ENCODE measurements at regions not wholly inside any gene's neighbourhood (a gene's known extent, or its start where the extent isn't known, plus 50 kb on each side); places are given as distances from the start of the nearest gene placed in this dataset.

- Histone ChIP-seq H3K9me3 (ENCODE audit: insufficient read depth, low read length, severe bottlenecking) (no peaks in the 10 kb centered on the region), H3K9ac (ENCODE audit: low read depth, low read length) (no peak overlapping the region), H3K27ac (ENCODE audit: low read length) (no peak overlapping the region), H3K4me3 (ENCODE audit: low read depth in 1 of 2, low read length in 2 of 2) (no peak overlapping the region), H3K79me2 (ENCODE audit: insufficient read depth, low read length) (no peaks in the 10 kb centered on the region), H2AFZ (ENCODE audit: low read depth, low read length) (no peak overlapping the region), H4K20me1 (ENCODE audit: insufficient read depth, low read length) (no peaks in the 10 kb centered on the region), H3K4me2 (ENCODE audit: insufficient read depth, low read length) (no peak overlapping the region), H3K27me3 (ENCODE audit: insufficient read depth, low read length, poor library complexity) (no peaks in the 10 kb centered on the region), H3K4me1 (ENCODE audit: insufficient read depth, low read length) (no peaks in the 10 kb centered on the region), H3K36me3 (ENCODE audit: insufficient read depth, low read length) (no peaks in the 10 kb centered on the region)
- TF ChIP-seq EZH2 (IDR thresholded peaks at IDR 0.05; ENCODE audit: borderline replicate concordance, low read depth, low read length, severe bottlenecking): no peak
- no peak for TF ChIP-seq CTCF (IDR thresholded peaks at IDR 0.05; ENCODE audit: borderline replicate concordance, extremely low read depth, low read length, poor library complexity, severe bottlenecking)
- DNase-seq: no peak
- ATAC-seq (ENCODE audit: insufficient read depth, low read depth): no peak
Measured at GRCh38 chr16:13439766-13440165, 480.2 kb upstream of the ERCC4 start.

- no peak for ATAC-seq (ENCODE audit: insufficient read depth, low read depth)
- no peaks in the 10 kb centered on the region for H3K9me3 ChIP-seq (ENCODE audit: insufficient read depth, low read length, severe bottlenecking)
- H2AFZ ChIP-seq (ENCODE audit: low read depth, low read length): no peak overlapping the region
- no peaks in the 10 kb centered on the region for H3K36me3 ChIP-seq (ENCODE audit: insufficient read depth, low read length)
- H3K79me2 ChIP-seq (ENCODE audit: insufficient read depth, low read length): no peaks in the 10 kb centered on the region
- DNase-seq: no peak
- H3K27ac ChIP-seq (ENCODE audit: low read length): no peak overlapping the region
- H3K27me3 ChIP-seq (ENCODE audit: insufficient read depth, low read length, poor library complexity): no peaks in the 10 kb centered on the region
- no peak for TF ChIP-seq EZH2 (IDR thresholded peaks at IDR 0.05; ENCODE audit: borderline replicate concordance, low read depth, low read length, severe bottlenecking)
- no peaks in the 10 kb centered on the region for H3K4me1 ChIP-seq (ENCODE audit: insufficient read depth, low read length)
- H3K4me3 ChIP-seq (ENCODE audit: low read depth in 1 of 2, low read length in 2 of 2): no peak overlapping the region
- H3K9ac ChIP-seq (ENCODE audit: low read depth, low read length): no peak overlapping the region
- H4K20me1 ChIP-seq (ENCODE audit: insufficient read depth, low read length): no peaks in the 10 kb centered on the region
- H3K4me2 ChIP-seq (ENCODE audit: insufficient read depth, low read length): no peak overlapping the region
Measured at GRCh38 chr16:13441675-13442074, 478.3 kb upstream of the ERCC4 start.

GRCh38 chr16:13448346-13448745, 471.6 kb upstream of the ERCC4 start:
- DNase-seq: no peak
- Histone ChIP-seq H3K79me2 (ENCODE audit: insufficient read depth, low read length) (no peaks in the 10 kb centered on the region), H3K4me3 (ENCODE audit: low read depth in 1 of 2, low read length in 2 of 2) (no peak overlapping the region), H3K36me3 (ENCODE audit: insufficient read depth, low read length) (no peaks in the 10 kb centered on the region), H3K9me3 (ENCODE audit: insufficient read depth, low read length, severe bottlenecking) (no peaks in the 10 kb centered on the region), H3K9ac (ENCODE audit: low read depth, low read length) (no peak overlapping the region), H3K4me2 (ENCODE audit: insufficient read depth, low read length) (no peak overlapping the region), H4K20me1 (ENCODE audit: insufficient read depth, low read length) (no peaks in the 10 kb centered on the region; the same call in 1 of the 2 replicates), H3K27ac (ENCODE audit: low read length) (no peak overlapping the region), H3K4me1 (ENCODE audit: insufficient read depth, low read length) (no peaks in the 10 kb centered on the region), H2AFZ (ENCODE audit: low read depth, low read length) (no peak overlapping the region), H3K27me3 (ENCODE audit: insufficient read depth, low read length, poor library complexity) (no peaks in the 10 kb centered on the region)
- no peak for ATAC-seq (ENCODE audit: insufficient read depth, low read depth)
- TF ChIP-seq EZH2 (IDR thresholded peaks at IDR 0.05; ENCODE audit: borderline replicate concordance, low read depth, low read length, severe bottlenecking): no peak
- no peak for TF ChIP-seq CTCF (IDR thresholded peaks at IDR 0.05; ENCODE audit: borderline replicate concordance, extremely low read depth, low read length, poor library complexity, severe bottlenecking)

- ATAC-seq (ENCODE audit: insufficient read depth, low read depth) (no peak), DNase-seq (no peak)
- Histone ChIP-seq H3K79me2 (ENCODE audit: insufficient read depth, low read length) (no peaks in the 10 kb centered on the region), H3K4me3 (ENCODE audit: low read depth in 1 of 2, low read length in 2 of 2) (no peak overlapping the region), H3K4me2 (ENCODE audit: insufficient read depth, low read length) (no peak overlapping the region), H3K9me3 (ENCODE audit: insufficient read depth, low read length, severe bottlenecking) (no peaks in the 10 kb centered on the region), H3K27ac (ENCODE audit: low read length) (no peak overlapping the region), H2AFZ (ENCODE audit: low read depth, low read length) (no peak overlapping the region), H3K36me3 (ENCODE audit: insufficient read depth, low read length) (no peaks in the 10 kb centered on the region), H3K27me3 (ENCODE audit: insufficient read depth, low read length, poor library complexity) (no peaks in the 10 kb centered on the region), H3K4me1 (ENCODE audit: insufficient read depth, low read length) (no peaks in the 10 kb centered on the region), H3K9ac (ENCODE audit: low read depth, low read length) (no peak overlapping the region), H4K20me1 (ENCODE audit: insufficient read depth, low read length) (no peaks in the 10 kb centered on the region; the same call in 1 of the 2 replicates)
- TF ChIP-seq CTCF (IDR thresholded peaks at IDR 0.05; ENCODE audit: borderline replicate concordance, extremely low read depth, low read length, poor library complexity, severe bottlenecking): no peak
- no peak for TF ChIP-seq EZH2 (IDR thresholded peaks at IDR 0.05; ENCODE audit: borderline replicate concordance, low read depth, low read length, severe bottlenecking)
Measured at GRCh38 chr16:13453325-13453724, 466.6 kb upstream of the ERCC4 start.
